ENCODE measurements at regions not wholly inside any gene's neighbourhood (a gene's known extent, or its start where the extent isn't known, plus 50 kb on each side); places are given as distances from the start of the nearest gene placed in this dataset.

GRCh38 chr10:89852872-89853271 is 151.5 kb downstream of the KIF20B start:
- no TSS peak for BruUV-seq (replicated peaks)
- Histone ChIP-seq H3K79me2 (ENCODE audit: insufficient read depth, low read depth, low read length) (no peaks in the 10 kb centered on the region), H3K27ac (ENCODE audit: low read depth, low read length, poor library complexity, severe bottlenecking) (no peak overlapping the region), H3K9me3 (ENCODE audit: low read length) (no peaks in the 10 kb centered on the region), H4K20me1 (ENCODE audit: insufficient read depth, low read length) (no peaks in the 10 kb centered on the region), H2AFZ (ENCODE audit: low read length) (no peak overlapping the region), H3K36me3 (ENCODE audit: insufficient read depth, low read length) (no peaks in the 10 kb centered on the region), H3K4me1 (ENCODE audit: insufficient read depth, low read length, poor library complexity, severe bottlenecking) (no peaks in the 10 kb centered on the region), H3K4me2 (ENCODE audit: low read length) (no peak overlapping the region), H3K9me2 (ENCODE audit: insufficient read depth, low read length) (no peaks in the 10 kb centered on the region), H3K4me3 (ENCODE audit: low read depth, low read length, poor library complexity, severe bottlenecking) (no peak overlapping the region)
- intact Hi-C loops (cut with micrococcal nuclease; ENCODE audit: unreplicated experiment), result no loop called here
- no peak for DNase-seq (ENCODE audit: low spot score)
- no peak for TF ChIP-seq EZH2phosphoT487 (IDR thresholded peaks at IDR 0.05; ENCODE audit: borderline replicate concordance, low read depth, low read length)
- no peak for TF ChIP-seq CTCF (conservative IDR thresholded peaks at IDR 0.05; ENCODE audit: low read length)
- ChIA-PET POLR2A (no interaction called here), CTCF (ENCODE audit: unreplicated experiment) (no interaction called here)

GRCh38 chr10:89853781-89854191 is 152.4 kb downstream of the KIF20B start:
- no peaks in the 10 kb centered on the region for H4K20me1 ChIP-seq (ENCODE audit: insufficient read depth, low read length)
- no peaks in the 10 kb centered on the region for H3K36me3 ChIP-seq (ENCODE audit: insufficient read depth, low read length)
- no peaks in the 10 kb centered on the region for H3K9me2 ChIP-seq (ENCODE audit: insufficient read depth, low read length)
- CTCF ChIA-PET (ENCODE audit: unreplicated experiment), result interaction anchor here (0.6 kb wide), 1 partner anchor 1088 kb away, joined by 3 read pairs; no protein-coding TSS in a partner anchor
- H3K79me2 ChIP-seq (ENCODE audit: insufficient read depth, low read depth, low read length), result no peaks in the 10 kb centered on the region
- no peaks in the 10 kb centered on the region for H3K4me1 ChIP-seq (ENCODE audit: insufficient read depth, low read length, poor library complexity, severe bottlenecking)
- no peak for DNase-seq (ENCODE audit: low spot score)
- TF ChIP-seq CTCF (conservative IDR thresholded peaks at IDR 0.05; ENCODE audit: low read length) (0 out of 2 replicates have a peak, but pooled peaks have one; percentile 32), EZH2phosphoT487 (IDR thresholded peaks at IDR 0.05; ENCODE audit: borderline replicate concordance, low read depth, low read length) (no peak)
- POLR2A ChIA-PET, result no interaction called here
- H2AFZ ChIP-seq (ENCODE audit: low read length), result no peak overlapping the region
- no peak overlapping the region for H3K4me3 ChIP-seq (ENCODE audit: low read depth, low read length, poor library complexity, severe bottlenecking)
- no peak overlapping the region for H3K27ac ChIP-seq (ENCODE audit: low read depth, low read length, poor library complexity, severe bottlenecking)
- intact Hi-C loops (cut with micrococcal nuclease; ENCODE audit: unreplicated experiment), result no loop called here
- BruUV-seq (replicated peaks), result no TSS peak
- no peak overlapping the region for H3K4me2 ChIP-seq (ENCODE audit: low read length)
- H3K9me3 ChIP-seq (ENCODE audit: low read length), result no peaks in the 10 kb centered on the region

- no peaks in the 10 kb centered on the region for H3K36me3 ChIP-seq (ENCODE audit: insufficient read depth, low read length)
- H4K20me1 ChIP-seq (ENCODE audit: insufficient read depth, low read length), result no peaks in the 10 kb centered on the region
- H3K9me2 ChIP-seq (ENCODE audit: insufficient read depth, low read length), result no peaks in the 10 kb centered on the region
- H2AFZ ChIP-seq (ENCODE audit: low read length), result no peak overlapping the region
- no peaks in the 10 kb centered on the region for H3K79me2 ChIP-seq (ENCODE audit: insufficient read depth, low read depth, low read length)
- ChIA-PET POLR2A (interaction anchor here (0.7 to 1.5 kb wide), 3 partner anchors 21 to 307 kb away, joined by 3 read pairs; no protein-coding TSS in a partner anchor), CTCF (ENCODE audit: unreplicated experiment) (no interaction called here)
- DNase-seq (ENCODE audit: low spot score), result no peak
- no peak overlapping the region for H3K4me2 ChIP-seq (ENCODE audit: low read length)
- H3K9me3 ChIP-seq (ENCODE audit: low read length), result no peaks in the 10 kb centered on the region
- no peaks in the 10 kb centered on the region for H3K4me1 ChIP-seq (ENCODE audit: insufficient read depth, low read length, poor library complexity, severe bottlenecking)
- intact Hi-C loops (cut with micrococcal nuclease; ENCODE audit: unreplicated experiment), result no loop called here
- BruUV-seq (replicated peaks), result no TSS peak
- TF ChIP-seq CTCF (conservative IDR thresholded peaks at IDR 0.05; ENCODE audit: low read length), result no peak
- no peak for TF ChIP-seq EZH2phosphoT487 (IDR thresholded peaks at IDR 0.05; ENCODE audit: borderline replicate concordance, low read depth, low read length)
- H3K27ac ChIP-seq (ENCODE audit: low read depth, low read length, poor library complexity, severe bottlenecking), result no peak overlapping the region
- no peak overlapping the region for H3K4me3 ChIP-seq (ENCODE audit: low read depth, low read length, poor library complexity, severe bottlenecking)
Measured at GRCh38 chr10:89857431-89858042, 156.1 kb downstream of the KIF20B start.

Measured in OCI-LY7 (cell line).